HG03095 (cell line): ENCODE measurements at regions not wholly inside any gene's neighbourhood (a gene's known extent, or its start where the extent isn't known, plus 50 kb on each side); places are given as distances from the start of the nearest gene placed in this dataset.

Source experiments
- ATAC-seq: cut with Tn5 transposase; IDR thresholded peaks from one replicate; pipeline ENCODE4 v1.9.1; 2021; ENCODE audit warnings: moderate library complexity; ENCODE audit not compliant: unreplicated experiment

- no peak for ATAC-seq
Observed at GRCh38 chr14:42192738-42193653, 586.3 kb downstream of the LRFN5 start.

- ATAC-seq = no peak
Observed at GRCh38 chr14:42190744-42191143, 584.1 kb downstream of the LRFN5 start.

- no peak for ATAC-seq
Observed at GRCh38 chr14:42187846-42188245, 581.2 kb downstream of the LRFN5 start.

GRCh38 chr14:42185718-42186117 is 579.0 kb downstream of the LRFN5 start:
- ATAC-seq = no peak

- ATAC-seq = no peak
Observed at GRCh38 chr14:42174357-42174756, 567.7 kb downstream of the LRFN5 start.

- no peak for ATAC-seq
Observed at GRCh38 chr14:42173206-42173605, 566.5 kb downstream of the LRFN5 start.

- no peak for ATAC-seq
Observed at GRCh38 chr14:42172304-42172703, 565.6 kb downstream of the LRFN5 start.

- no peak for ATAC-seq
Observed at GRCh38 chr14:42163136-42163535, 556.5 kb downstream of the LRFN5 start.

GRCh38 chr14:42159138-42159537 is 552.5 kb downstream of the LRFN5 start:
- no peak for ATAC-seq

GRCh38 chr14:42149609-42150261 is 543.1 kb downstream of the LRFN5 start:
- ATAC-seq = no peak

- ATAC-seq = no peak
Observed at GRCh38 chr14:42145766-42146165, 539.1 kb downstream of the LRFN5 start.

- ATAC-seq = no peak
Observed at GRCh38 chr14:42143114-42143513, 536.4 kb downstream of the LRFN5 start.

- ATAC-seq = no peak
Observed at GRCh38 chr14:42141328-42141727, 534.7 kb downstream of the LRFN5 start.

GRCh38 chr14:42140831-42141279 is 534.2 kb downstream of the LRFN5 start:
- no peak for ATAC-seq

- no peak for ATAC-seq
Observed at GRCh38 chr14:42140001-42140400, 533.3 kb downstream of the LRFN5 start.

- no peak for ATAC-seq
Observed at GRCh38 chr14:42138406-42138805, 531.7 kb downstream of the LRFN5 start.

GRCh38 chr14:42130815-42131214 is 524.1 kb downstream of the LRFN5 start:
- ATAC-seq = no peak

- no peak for ATAC-seq
Observed at GRCh38 chr14:42123526-42123925, 516.9 kb downstream of the LRFN5 start.

GRCh38 chr14:42113358-42114069 is 506.8 kb downstream of the LRFN5 start:
- ATAC-seq = no peak

- ATAC-seq = no peak
Observed at GRCh38 chr14:42112108-42112507, 505.4 kb downstream of the LRFN5 start.

- ATAC-seq = no peak
Observed at GRCh38 chr14:42111355-42111754, 504.7 kb downstream of the LRFN5 start.

- no peak for ATAC-seq
Observed at GRCh38 chr14:42110167-42110566, 503.5 kb downstream of the LRFN5 start.
